ENCODE measurements at regions not wholly inside any gene's neighbourhood (a gene's known extent, or its start where the extent isn't known, plus 50 kb on each side); places are given as distances from the start of the nearest gene placed in this dataset.

- TF ChIP-seq KDM1A (IDR thresholded peaks at IDR 0.05; ENCODE audit: borderline replicate concordance): no peak
- TF ChIP-seq, protein P1, sequence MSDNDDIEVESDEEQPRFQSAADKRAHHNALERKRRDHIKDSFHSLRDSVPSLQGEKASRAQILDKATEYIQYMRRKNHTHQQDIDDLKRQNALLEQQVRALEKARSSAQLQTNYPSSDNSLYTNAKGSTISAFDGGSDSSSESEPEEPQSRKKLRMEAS (IDR thresholded peaks at IDR 0.05; ENCODE audit: low read depth, low read length): no peak
- TF ChIP-seq TCF7 (IDR thresholded peaks at IDR 0.05; ENCODE audit: borderline replicate concordance): no peak
- no peak for TF ChIP-seq FOS (IDR thresholded peaks at IDR 0.05; ENCODE audit: borderline replicate concordance, extremely low read depth, insufficient read length)
- no peak for TF ChIP-seq NRF1 (conservative IDR thresholded peaks at IDR 0.05; ENCODE audit: low read depth, low read length)
- no peak for TF ChIP-seq POLR2AphosphoS5 (IDR thresholded peaks at IDR 0.05; ENCODE audit: low read length)
- TF ChIP-seq CTCF (IDR thresholded peaks at IDR 0.05 in 2 of 3, conservative IDR thresholded peaks at IDR 0.05 in 1 of 3; ENCODE audit: control insufficient read depth in 2 of 3, extremely low read depth in 1 of 3, insufficient read depth in 1 of 3, low read depth in 3 of 3, low read length in 3 of 3): no peak
- no peak for TF ChIP-seq NR2C2 (IDR thresholded peaks at IDR 0.05; ENCODE audit: borderline replicate concordance, control insufficient read depth, insufficient read length, low read depth)
- TF ChIP-seq RAD21 (IDR thresholded peaks at IDR 0.05; ENCODE audit: insufficient read depth, low read depth, low read length): no peak
- no peak for TF ChIP-seq MTA3 (IDR thresholded peaks at IDR 0.05; ENCODE audit: borderline replicate concordance, low read length)
- no peak for TF ChIP-seq HDAC2 (IDR thresholded peaks at IDR 0.05)
- no peak for TF ChIP-seq EP300 (IDR thresholded peaks at IDR 0.05; ENCODE audit: borderline replicate concordance in 1 of 2, control insufficient read depth in 1 of 2, low read depth in 2 of 2, low read length in 2 of 2)
Measured at GRCh38 chr5:74028406-74028805, 402.4 kb downstream of the ARHGEF28 start.
